Bronchial epithelial cell (primary cell): ENCODE measurements at regions not wholly inside any gene's neighbourhood (a gene's known extent, or its start where the extent isn't known, plus 50 kb on each side); places are given as distances from the start of the nearest gene placed in this dataset.
A peak's percentile ranks its signal among the peaks of the same experiment; 100 is the strongest.

Experiments
- DNase-seq: peaks from one replicate; pipeline ENCODE4 v3.0.0-alpha.2; 2010; ENCODE audit warnings: low read depth
- FAIRE-seq: peaks from 2 replicates; lab custom pipeline; 2011; peaks lifted over from hg19 to GRCh38; lab: Jason Lieb, UNC
- H3K27me3 ChIP-seq: 2 replicates; pipeline ENCODE4 v1.5.1; 2011; ENCODE audit warnings: low read length; ENCODE audit not compliant: control insufficient read depth, insufficient read depth
- H3K36me3 ChIP-seq: 2 replicates; pipeline ENCODE4 v1.5.1; 2011; ENCODE audit warnings: low read length; ENCODE audit not compliant: control insufficient read depth, insufficient read depth
- H3K4me3 ChIP-seq: 2 replicates; pipeline ENCODE4 v1.5.1; 2011; ENCODE audit warnings: mild to moderate bottlenecking, low read depth, low read length, control low read depth
- CTCF ChIP-seq: IDR thresholded peaks from 2 replicates; pipeline ENCODE4 v1.5.1; 2011; ENCODE audit warnings: mild to moderate bottlenecking, moderate library complexity, low read length, control low read depth, inconsistent platforms; ENCODE audit not compliant: insufficient read depth, severe bottlenecking

- Histone ChIP-seq H3K4me3 (no peak overlapping the region), H3K27me3 (no peaks in the 10 kb centered on the region), H3K36me3 (no peaks in the 10 kb centered on the region)
- no peak for TF ChIP-seq CTCF
- no peak for FAIRE-seq
- no peak for DNase-seq
Measured at GRCh38 chr2:177076636-177077179, 135.9 kb upstream of the HNRNPA3 start.

GRCh38 chr2:177077778-177078177, 134.8 kb upstream of the HNRNPA3 start:
- no peak for TF ChIP-seq CTCF
- no peak for DNase-seq
- H3K36me3 ChIP-seq, result no peaks in the 10 kb centered on the region
- H3K27me3 ChIP-seq, result no peaks in the 10 kb centered on the region
- H3K4me3 ChIP-seq, result no peak overlapping the region
- FAIRE-seq, result no peak

DNA sequence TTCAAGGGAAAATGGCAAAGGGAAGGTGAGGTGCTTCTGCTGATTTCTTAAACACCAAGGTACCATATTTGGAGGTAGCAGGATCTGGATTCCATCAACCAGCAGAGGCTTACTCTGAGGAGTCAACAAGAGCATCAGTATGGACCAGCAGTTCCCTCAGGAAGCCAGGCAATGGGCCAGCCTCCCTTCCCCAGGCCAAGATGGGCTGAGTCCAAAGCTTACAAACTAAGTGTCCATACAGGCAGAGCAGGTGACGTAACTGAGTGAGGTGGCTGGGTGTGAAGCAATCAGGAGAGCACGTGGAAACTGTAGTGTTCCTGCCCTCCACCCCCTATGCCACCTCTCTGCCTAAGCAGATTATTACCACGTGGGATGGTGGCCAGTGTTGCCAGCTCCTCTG, 134.2 kb upstream of the HNRNPA3 start:
- FAIRE-seq, result no peak
- DNase-seq, result peak; percentile 71
- no peaks in the 10 kb centered on the region for H3K36me3 ChIP-seq
- H3K4me3 ChIP-seq, result no peak overlapping the region
- H3K27me3 ChIP-seq, result no peaks in the 10 kb centered on the region
- TF ChIP-seq CTCF, result no peak

DNA sequence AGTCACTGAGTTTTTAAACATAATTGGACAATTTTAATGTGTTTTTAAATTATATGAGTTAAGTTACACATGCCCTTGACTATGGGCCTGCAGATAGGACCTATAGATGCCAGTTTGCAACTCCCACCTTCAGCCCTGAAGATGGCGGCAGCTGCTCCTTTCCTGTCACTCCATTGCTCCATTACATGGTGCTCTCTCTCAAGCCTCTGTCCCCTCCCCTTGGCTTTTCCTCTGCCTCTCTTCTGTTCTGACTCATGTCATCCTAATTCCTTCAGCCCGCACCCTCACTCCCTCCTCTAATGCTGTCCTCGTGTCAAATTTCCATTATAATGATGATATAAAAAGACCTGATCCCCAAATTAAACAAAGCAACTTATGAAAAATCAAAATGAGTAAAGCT, 133.7 kb upstream of the HNRNPA3 start:
- FAIRE-seq, result no peak

GRCh38 chr2:177080746-177081284, 131.8 kb upstream of the HNRNPA3 start:
- no peak overlapping the region for H3K4me3 ChIP-seq
- no peak for TF ChIP-seq CTCF
- no peak for FAIRE-seq
- no peak for DNase-seq
- H3K36me3 ChIP-seq, result no peaks in the 10 kb centered on the region
- H3K27me3 ChIP-seq, result no peaks in the 10 kb centered on the region

More for the DNA sequence above, 133.7 kb upstream of the HNRNPA3 start:
- no peak for DNase-seq
- Histone ChIP-seq H3K4me3 (no peak overlapping the region), H3K36me3 (no peaks in the 10 kb centered on the region), H3K27me3 (no peaks in the 10 kb centered on the region)
- no peak for TF ChIP-seq CTCF

DNA sequence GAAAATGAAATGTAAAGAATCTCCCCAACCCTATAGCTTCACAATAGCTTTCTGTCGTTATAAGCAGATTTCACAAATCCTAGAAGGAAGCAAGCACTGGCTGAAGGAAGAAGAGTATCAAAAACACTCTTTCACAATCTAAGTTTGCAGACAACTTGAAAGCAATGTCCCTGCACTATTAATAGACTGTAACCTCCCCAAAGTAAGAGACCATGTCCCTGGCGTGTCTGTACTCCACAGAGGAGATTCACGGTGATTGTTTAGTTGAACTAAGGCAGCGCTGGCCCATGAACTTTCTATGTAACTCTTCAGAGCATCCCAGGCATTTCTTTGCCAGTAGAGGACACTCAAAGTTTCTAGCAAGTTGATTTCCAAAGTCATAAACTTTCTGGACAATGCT, 128.0 kb upstream of the HNRNPA3 start:
- TF ChIP-seq CTCF, result no peak
- no peaks in the 10 kb centered on the region for H3K36me3 ChIP-seq
- no peak for DNase-seq
- no peaks in the 10 kb centered on the region for H3K27me3 ChIP-seq
- H3K4me3 ChIP-seq, result no peak overlapping the region
- FAIRE-seq, result no peak
